IMR-90 (cell line): ENCODE measurements at regions not wholly inside any gene's neighbourhood (a gene's known extent, or its start where the extent isn't known, plus 50 kb on each side); places are given as distances from the start of the nearest gene placed in this dataset.
A peak's percentile ranks its signal among the peaks of the same experiment; 100 is the strongest.

Experiments
- ATAC-seq: fragments of 200-7000 bp; cut with Tn5 transposase; 2 replicates; pipeline ENCODE4 v1.9.1; 2020; ENCODE audit warnings: low read depth, mild to moderate bottlenecking, moderate library complexity
- BruUV-seq: library from RNA; stranded (reverse); fragments of 400-500 nt; replicated peaks from 2 replicates; lab custom pipeline; 2021; lab: Mats Ljungman, UMichigan
- CTCF ChIA-PET: fragments of 300-600 bp; formaldehyde crosslinking; extraction: SDS; loops from one replicate; lab custom pipeline; 2021; ENCODE audit warnings: antibody characterized with exemption; lab: Yijun Ruan, JAX
- POLR2A ChIA-PET: fragments of 300-600 bp; sonication (Branson Sonifier 250); formaldehyde crosslinking; loops from one replicate; lab custom pipeline; 2022; ENCODE audit warnings: antibody characterized with exemption; ENCODE audit not compliant: unreplicated experiment; lab: Charles Lee
- DNase-seq: peaks from one replicate; pipeline ENCODE4 v3.0.0; 2013
- H2AFZ ChIP-seq: replicated peaks from 2 replicates; pipeline ENCODE3; 2013; ENCODE audit warnings: low read length, mild to moderate bottlenecking; ENCODE audit not compliant: poor library complexity
- H2AK5ac ChIP-seq: 2 replicates; pipeline ENCODE4 v1.6.1; 2013; ENCODE audit warnings: low read depth, low read length, inconsistent platforms
- H2AK9ac ChIP-seq: replicated peaks from 2 replicates; pipeline ENCODE3; 2013; ENCODE audit warnings: mild to moderate bottlenecking, low read depth, low read length, moderate library complexity; ENCODE audit not compliant: poor library complexity
- H2BK120ac ChIP-seq: 2 replicates; pipeline ENCODE4 v1.6.1; 2013; ENCODE audit warnings: low read depth, low read length, inconsistent platforms
- H2BK15ac ChIP-seq: 3 replicates; pipeline ENCODE4 v1.6.1; 2013; ENCODE audit warnings: low read depth, low read length, inconsistent platforms
- H2BK20ac ChIP-seq: 2 replicates; pipeline ENCODE4 v1.6.1; 2013; ENCODE audit warnings: low read depth, mild to moderate bottlenecking, inconsistent platforms, low read length, moderate library complexity
- H2BK5ac ChIP-seq: 2 replicates; pipeline ENCODE4 v1.6.1; 2013; ENCODE audit warnings: mild to moderate bottlenecking, low read depth, low read length, inconsistent platforms; ENCODE audit not compliant: poor library complexity, severe bottlenecking
- H3K14ac ChIP-seq: replicated peaks from 2 replicates; pipeline ENCODE4 v1.6.1; 2013; ENCODE audit warnings: low read depth, low read length, inconsistent platforms
- H3K18ac ChIP-seq: 2 replicates; pipeline ENCODE4 v1.6.1; 2013; ENCODE audit warnings: low read depth, low read length, control low read depth
- H3K23ac ChIP-seq: 2 replicates; pipeline ENCODE4 v1.6.1; 2013; ENCODE audit warnings: low read depth, low read length, inconsistent platforms
- H3K27ac ChIP-seq: 2 replicates; pipeline ENCODE4 v1.5.1; 2013; ENCODE audit warnings: mild to moderate bottlenecking, control low read depth, low read length; ENCODE audit not compliant: insufficient read depth
- H3K27me3 ChIP-seq: 2 replicates; pipeline ENCODE4 v1.6.1; 2013; ENCODE audit warnings: low read length; ENCODE audit not compliant: control insufficient read depth, insufficient read depth
- H3K36me3 ChIP-seq: 2 replicates; pipeline ENCODE4 v1.6.1; 2013; ENCODE audit warnings: low read length, mixed read lengths; ENCODE audit not compliant: control insufficient read depth, insufficient read depth
- H3K4ac ChIP-seq: 2 replicates; pipeline ENCODE4 v1.6.1; 2013; ENCODE audit warnings: low read depth, low read length, inconsistent platforms
- H3K4me1 ChIP-seq: 2 replicates; pipeline ENCODE4 v1.6.1; 2013; ENCODE audit warnings: low read length, mixed read lengths; ENCODE audit not compliant: control insufficient read depth, insufficient read depth
- H3K4me2 ChIP-seq: 2 replicates; pipeline ENCODE4 v1.6.1; 2013; ENCODE audit warnings: low read depth, mild to moderate bottlenecking, control low read depth, low read length, moderate library complexity
- H3K4me3 ChIP-seq: 2 replicates; pipeline ENCODE4 v1.5.1; 2013; ENCODE audit warnings: low read depth, mild to moderate bottlenecking, control low read depth, low read length, moderate library complexity; ENCODE audit not compliant: insufficient read depth
- H3K56ac ChIP-seq: 2 replicates; pipeline ENCODE4 v1.6.1; 2013; ENCODE audit warnings: low read length, inconsistent platforms; ENCODE audit not compliant: insufficient read depth; ENCODE audit errors: extremely low read depth
- H3K79me1 ChIP-seq, 2 experiments: 2 replicates each; pipeline ENCODE4 v1.6.1; 2013; ENCODE audit warnings: low read length in 2 of 2, inconsistent platforms in 1 of 2, low read depth in 1 of 2
- H3K9ac ChIP-seq: 2 replicates; pipeline ENCODE4 v1.6.1; 2013; ENCODE audit warnings: low read depth, low read length, control low read depth
- H3K9me1 ChIP-seq: 2 replicates; pipeline ENCODE4 v1.6.1; 2013; ENCODE audit warnings: low read length, inconsistent platforms; ENCODE audit not compliant: insufficient read depth
- H3K9me3 ChIP-seq: 2 replicates; pipeline ENCODE4 v1.6.1; 2013; ENCODE audit warnings: low read length; ENCODE audit not compliant: control insufficient read depth, insufficient read depth
- H4K20me1 ChIP-seq: 2 replicates; pipeline ENCODE4 v1.6.1; 2013; ENCODE audit warnings: low read length, inconsistent platforms; ENCODE audit not compliant: insufficient read depth
- H4K5ac ChIP-seq: 2 replicates; pipeline ENCODE4 v1.6.1; 2013; ENCODE audit warnings: mild to moderate bottlenecking, low read depth, low read length, control low read depth
- H4K8ac ChIP-seq, 2 experiments: 2 replicates each; pipeline ENCODE4 v1.6.1; 2013; ENCODE audit warnings: low read depth in 2 of 2, low read length in 2 of 2, control low read depth in 1 of 2, inconsistent platforms in 1 of 2
- H4K91ac ChIP-seq: 2 replicates; pipeline ENCODE4 v1.6.1; 2013; ENCODE audit warnings: low read depth, low read length, inconsistent platforms; ENCODE audit not compliant: insufficient read depth
- CEBPB ChIP-seq: IDR thresholded peaks from 2 replicates; pipeline ENCODE4 v1.6.1; 2012; ENCODE audit warnings: low read depth, low read length, improper control_type of control experiment
- NFE2L2 ChIP-seq: fragments of 150-350 bp; IDR thresholded peaks from 2 replicates; pipeline ENCODE4 v1.6.1; 2016; ENCODE audit warnings: low read depth, mild to moderate bottlenecking, low read length
- WGBS, 2 experiments: methylation state at CpG; one replicate each; pipeline versions ENCODE4 v1.1.5 to v1.1.7; 2013; ENCODE audit warnings: missing lambda C conversion rate in 2 of 2; ENCODE audit not compliant: insufficient read length in 1 of 2; ENCODE audit errors: extremely low coverage in 2 of 2; 5-methylcytosine and 5-hydroxymethylcytosine counted together
- dilution Hi-C: fragments of 300-500 bp; cut with HindIII; formaldehyde crosslinking; loops from one replicate; pipeline ENCODE4 v1.14.3; 2018; ENCODE audit warnings: low sequenced_read_pairs; ENCODE audit not compliant: unreplicated experiment
- in situ Hi-C: fragments of 300-500 bp; cut with MboI; formaldehyde crosslinking; loops from 3 replicates; pipeline ENCODE4 v1.14.3; 2019; ENCODE audit warnings: low sequenced_read_pairs, inconsistent platforms, mixed read lengths
- intact Hi-C: fragments of 100-400 bp; cut with micrococcal nuclease; formaldehyde crosslinking; loops from 2 replicates; pipeline ENCODE4 v1.10.0; 2022

DNA sequence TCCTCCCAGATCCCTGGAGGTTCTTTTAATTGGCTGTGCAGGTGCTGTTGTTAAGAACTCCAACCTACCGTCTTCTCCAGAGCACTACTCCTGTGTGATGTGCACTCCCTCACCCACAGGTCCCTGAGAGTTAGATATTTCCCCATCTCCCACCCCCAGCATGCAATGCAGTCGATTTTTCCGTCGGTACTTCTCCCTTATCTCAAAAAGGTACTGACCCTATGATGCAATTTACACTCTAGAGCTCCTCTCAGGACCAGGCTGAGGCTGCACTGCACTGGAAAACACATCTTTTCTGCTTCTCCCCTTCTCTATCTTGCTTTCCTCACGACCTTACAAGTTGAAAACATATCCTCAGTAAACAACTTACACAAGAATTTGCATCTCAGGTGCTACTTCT is 312.4 kb upstream of the TBX3 start:
- Histone ChIP-seq H4K5ac (no peak overlapping the region), H3K23ac (no peak overlapping the region), H4K20me1 (no peaks in the 10 kb centered on the region), H2BK20ac (no peak overlapping the region), H3K27me3 (no peaks in the 10 kb centered on the region), H3K4me3 (no peak overlapping the region), H3K36me3 (no peaks in the 10 kb centered on the region), H2AFZ (no peak overlapping the region), H3K4ac (no peak overlapping the region), H3K9me1 (no peaks in the 10 kb centered on the region), H3K14ac (no peak overlapping the region), H3K9ac (no peak overlapping the region), H2BK15ac (no peak overlapping the region), H3K4me2 (no peak overlapping the region), H3K27ac (no peak overlapping the region), H3K4me1 (peaks cover 4% of the 10 kb centered on the region; the same call in 1 of the 2 replicates), H4K8ac (no peak overlapping the region), H2AK5ac (no peak overlapping the region), H3K79me1 (no peaks in the 10 kb centered on the region), H2BK120ac (no peak overlapping the region), H3K18ac (no peak overlapping the region), H3K56ac (no peak overlapping the region), H2AK9ac (no peak overlapping the region), H3K9me3 (peaks cover 9% of the 10 kb centered on the region), H2BK5ac (no peak overlapping the region), H4K91ac (no peak overlapping the region)
- ATAC-seq (no peak), DNase-seq (no peak)
- WGBS, 2 experiments: 67% methylated on average over 3 of the region's 5 CpGs; no CpG with 5 or more reads in 1 of the 2 experiments
- ChIA-PET POLR2A (no interaction called here), CTCF (no interaction called here)
- intact Hi-C loops: no loop called here
- TF ChIP-seq CEBPB: 0 out of 2 replicates have a peak, but pooled peaks have one; percentile 11
- TF ChIP-seq NFE2L2: no peak
- in situ Hi-C loops: no loop called here
- BruUV-seq: no TSS peak
- dilution Hi-C loops: no loop called here
